ENCODE measurements at regions not wholly inside any gene's neighbourhood (a gene's known extent, or its start where the extent isn't known, plus 50 kb on each side); places are given as distances from the start of the nearest gene placed in this dataset.

DNA sequence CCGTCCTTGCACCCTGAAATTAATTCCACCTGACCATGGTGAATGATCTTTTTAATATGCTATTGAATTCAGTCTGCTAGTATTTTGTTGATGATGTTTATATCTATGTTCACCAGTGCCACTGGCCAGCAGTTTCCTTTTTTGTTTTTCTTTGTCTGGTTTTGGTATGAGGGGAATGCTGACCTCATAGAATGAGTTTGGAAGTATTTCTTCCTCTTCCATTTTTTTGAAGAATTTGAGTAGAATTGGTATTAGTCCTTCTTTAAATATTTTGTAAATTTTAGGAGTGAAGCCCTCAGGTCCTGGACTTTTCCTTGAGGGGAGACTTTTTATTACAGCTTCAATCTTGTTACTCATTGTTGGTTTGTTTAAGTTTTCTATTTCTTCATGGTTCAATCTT is 231.6 kb downstream of the MRPL39 start:
- no peak for DNase-seq (ENCODE audit: low spot score)

- no peak for DNase-seq (ENCODE audit: low spot score)
Observed at GRCh38 chr21:25373126-25374082, 233.9 kb downstream of the MRPL39 start.

- DNase-seq (ENCODE audit: low spot score): no peak
Observed at GRCh38 chr21:25371841-25372425, 235.3 kb downstream of the MRPL39 start.

- DNase-seq (ENCODE audit: low spot score): peak; percentile 40
Observed at GRCh38 chr21:25370311-25370744, 237.0 kb downstream of the MRPL39 start.

GRCh38 chr21:25369524-25370300 is 237.6 kb downstream of the MRPL39 start:
- DNase-seq (ENCODE audit: low spot score): no peak

DNA sequence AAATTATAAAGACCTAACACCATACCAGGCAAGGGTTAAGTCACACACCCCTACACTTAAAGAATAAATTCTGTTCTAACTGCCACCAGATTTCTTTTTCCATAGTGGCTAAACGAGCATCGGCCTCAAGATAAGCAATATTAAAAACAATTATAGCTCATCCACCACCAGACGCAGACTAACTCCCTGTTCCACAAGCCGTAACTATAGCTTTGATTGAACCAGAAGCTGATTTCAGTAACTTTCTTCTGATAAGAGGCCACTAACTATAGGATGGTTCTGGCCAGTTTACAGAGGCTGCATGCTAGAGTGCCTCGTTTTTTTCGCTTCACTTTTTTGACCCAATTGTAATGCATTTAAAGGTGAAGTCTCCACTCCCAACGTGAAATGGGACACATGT is 238.8 kb downstream of the MRPL39 start:
- DNase-seq (ENCODE audit: low spot score): no peak

DNA sequence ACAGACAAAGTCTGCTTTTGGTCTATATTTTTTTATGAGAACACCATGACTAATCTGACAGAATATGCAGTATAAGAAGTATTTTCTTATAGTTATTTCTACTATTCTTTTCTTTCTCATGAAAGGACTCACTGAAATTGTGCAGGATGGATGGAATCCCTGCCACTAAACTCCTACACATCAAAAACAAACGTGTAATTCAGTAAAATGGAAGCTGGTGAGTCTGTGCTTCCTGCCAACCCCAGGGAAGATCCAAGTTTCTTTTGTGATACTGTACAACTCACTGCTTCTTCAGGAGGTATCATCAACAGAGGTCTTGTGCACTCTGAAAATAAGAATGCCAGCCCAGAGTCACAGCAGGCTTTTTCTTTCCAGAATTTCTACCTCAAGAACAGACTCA is 241.2 kb downstream of the MRPL39 start:
- DNase-seq (ENCODE audit: low spot score): no peak

GRCh38 chr21:25362375-25363267 is 244.7 kb downstream of the MRPL39 start:
- no peak for DNase-seq (ENCODE audit: low spot score)

DNA sequence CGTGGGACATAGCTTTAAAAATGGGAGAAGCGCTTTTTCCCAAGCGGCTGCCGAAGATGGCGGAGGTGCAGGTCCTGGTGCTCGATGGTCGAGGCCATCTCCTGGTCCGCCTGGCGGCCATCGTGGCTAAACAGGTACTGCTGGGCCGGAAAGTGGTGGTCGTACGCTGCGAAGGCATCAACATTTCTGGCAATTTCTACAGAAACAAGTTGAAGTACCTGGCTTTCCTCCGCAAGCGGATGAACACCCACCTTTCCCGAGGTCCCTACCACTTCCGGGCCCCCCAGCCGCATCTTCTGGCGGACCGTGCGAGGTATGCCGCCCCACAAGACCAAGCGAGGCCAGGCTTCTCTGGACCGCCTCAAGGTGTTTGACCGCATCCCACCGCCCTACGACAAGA is 245.5 kb downstream of the MRPL39 start:
- DNase-seq (ENCODE audit: low spot score): no peak

- DNase-seq (ENCODE audit: low spot score): no peak
Observed at GRCh38 chr21:25361097-25361496, 246.2 kb downstream of the MRPL39 start.

GRCh38 chr21:25360593-25360992 is 246.7 kb downstream of the MRPL39 start:
- no peak for DNase-seq (ENCODE audit: low spot score)

GRCh38 chr21:25359724-25360123 is 247.6 kb downstream of the MRPL39 start:
- no peak for DNase-seq (ENCODE audit: low spot score)

DNA sequence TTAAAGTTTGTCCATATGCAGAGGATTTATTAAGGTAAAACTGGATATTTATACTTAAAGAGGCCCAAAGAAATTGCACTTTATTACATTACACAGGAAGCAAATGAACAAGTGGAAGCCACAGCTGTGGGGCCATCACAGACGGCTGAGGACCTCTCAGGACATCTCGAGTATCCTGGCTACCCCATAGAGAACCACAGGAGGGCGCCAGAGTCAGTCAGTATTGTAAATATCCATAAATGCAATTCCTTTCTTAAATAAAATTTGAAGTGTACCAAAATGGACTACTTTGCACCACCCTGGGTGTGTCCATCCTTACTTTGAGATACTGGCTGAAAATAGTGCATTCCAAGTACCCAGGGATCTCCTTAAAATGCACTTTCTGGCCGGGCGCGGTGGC is 257.2 kb downstream of the MRPL39 start:
- DNase-seq (ENCODE audit: low spot score): no peak

GRCh38 chr21:25343774-25344545 is 263.3 kb downstream of the MRPL39 start:
- DNase-seq (ENCODE audit: low spot score): no peak

- no peak for DNase-seq (ENCODE audit: low spot score)
Observed at GRCh38 chr21:25342816-25343215, 264.5 kb downstream of the MRPL39 start.

DNA sequence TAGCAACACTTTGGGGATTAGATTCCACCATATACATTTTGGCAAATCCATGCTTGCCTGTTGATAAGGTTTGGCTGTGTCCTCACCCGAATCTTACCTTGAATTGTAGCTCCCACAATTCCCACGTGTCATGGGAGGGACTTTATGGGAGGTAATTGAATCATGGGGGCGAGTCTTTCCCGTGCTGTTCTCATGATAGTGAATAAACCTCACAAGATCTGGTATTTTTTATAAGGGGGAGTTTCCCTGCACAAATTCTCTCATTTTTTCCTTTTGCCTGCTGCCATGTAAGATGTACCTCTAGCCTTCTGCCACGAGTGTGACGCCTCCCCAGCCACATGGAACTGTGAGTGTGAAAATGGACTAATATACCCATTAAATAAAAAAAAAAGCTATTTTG is 265.3 kb downstream of the MRPL39 start:
- DNase-seq (ENCODE audit: low spot score): no peak

GRCh38 chr21:25338415-25338814 is 268.9 kb downstream of the MRPL39 start:
- no peak for DNase-seq (ENCODE audit: low spot score)

DNA sequence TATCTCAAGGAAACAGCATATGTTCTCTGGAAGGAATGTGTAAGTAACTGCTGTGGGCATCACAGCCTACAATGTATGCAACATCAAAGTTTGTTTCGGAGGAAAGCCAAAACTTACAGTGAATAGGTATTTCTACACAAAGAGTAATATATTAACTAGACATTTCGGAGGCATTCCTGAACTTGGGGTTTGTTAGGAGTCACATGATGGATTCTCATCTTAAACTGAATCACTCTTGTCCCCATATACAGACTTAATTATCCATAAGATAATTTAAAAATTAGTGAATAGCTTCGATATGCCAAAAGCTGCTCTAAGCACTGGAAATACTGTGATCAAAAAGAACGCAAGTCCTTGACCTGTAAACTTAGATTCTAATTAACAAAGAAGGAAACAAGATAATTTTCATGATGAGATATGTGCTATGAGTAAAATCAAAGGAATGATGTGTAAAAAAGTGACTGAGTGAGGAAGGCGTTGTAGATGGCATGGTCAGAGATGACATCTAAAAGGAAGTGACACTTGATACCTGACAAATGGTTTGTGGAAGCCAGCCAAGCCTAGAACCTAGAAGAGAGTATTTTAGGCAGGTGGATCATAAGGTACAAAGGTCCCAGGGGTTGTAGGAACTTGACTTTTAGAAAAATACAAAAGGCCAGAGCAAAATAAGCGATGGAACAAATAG is 273.1 kb downstream of the MRPL39 start:
- DNase-seq (ENCODE audit: low spot score): no peak

- DNase-seq (ENCODE audit: low spot score): no peak
Observed at GRCh38 chr21:25331286-25331685, 276.0 kb downstream of the MRPL39 start.

DNA sequence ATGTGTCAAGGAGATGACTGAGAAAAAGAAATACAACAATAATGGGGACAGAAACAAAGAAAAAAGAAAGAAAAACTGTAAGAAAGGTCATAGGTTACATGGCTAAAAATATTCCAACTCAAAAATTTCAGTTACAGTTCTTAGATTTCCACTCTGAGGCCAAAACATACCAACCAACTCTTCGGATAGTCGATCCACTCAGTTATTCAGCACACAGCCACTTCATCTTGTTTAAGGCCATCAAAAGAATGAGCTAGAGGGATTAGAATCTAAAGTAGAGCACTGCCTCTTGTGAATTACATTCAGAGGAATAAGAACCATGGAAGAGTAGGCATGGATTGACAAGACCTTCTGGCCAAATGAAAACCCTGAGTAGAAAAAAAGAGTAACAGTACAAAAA is 277.0 kb downstream of the MRPL39 start:
- no peak for DNase-seq (ENCODE audit: low spot score)

Measured in Ammon's horn (tissue), 1 donor.